Body of pancreas (tissue), 4 donors: ENCODE measurements at regions not wholly inside any gene's neighbourhood (a gene's known extent, or its start where the extent isn't known, plus 50 kb on each side); places are given as distances from the start of the nearest gene placed in this dataset.
A peak's percentile ranks its signal among the peaks of the same experiment; 100 is the strongest.

Experiments used
- ATAC-seq: fragments of 150-250 bp; one replicate; pipeline ENCODE4 v1.9.1; 2016
- DNase-seq, 4 donors: peaks; one replicate each; pipeline ENCODE4 v3.0.0-alpha.2; 2019
- H3K27ac ChIP-seq, 4 donors: fragments of 200-600 bp; sonication (generic); 1 replicate in 3 of 4; 2 replicates in 1 of 4; pipeline versions ENCODE4 v1.5.1 to v1.6.1; 2016 to 2019; ENCODE audit warnings: mild to moderate bottlenecking in 1 of 4, mixed read lengths in 1 of 4, moderate library complexity in 1 of 4
- H3K27me3 ChIP-seq, 2 donors: fragments of 200-600 bp; sonication (generic); one replicate each; pipeline ENCODE4 v1.6.0; 2016; ENCODE audit warnings: mild to moderate bottlenecking in 1 of 2
- H3K36me3 ChIP-seq, 2 donors: fragments of 200-600 bp; sonication (generic); replicated peaks in 1 of 2; 2 replicates each; pipeline ENCODE4 v1.5.1; 2016; ENCODE audit warnings: low read depth in 2 of 2; ENCODE audit not compliant: insufficient read depth in 1 of 2
- H3K4me1 ChIP-seq: fragments of 200-600 bp; sonication (generic); one replicate; pipeline ENCODE4 v1.6.0; 2016
- H3K4me3 ChIP-seq, 2 donors: fragments of 200-600 bp; sonication (generic); 1 replicate in 1 of 2; 2 replicates in 1 of 2; pipeline ENCODE4 v1.5.1; 2016 to 2019
- H3K9me3 ChIP-seq, 3 donors: fragments of 200-600 bp; sonication (generic); 1 replicate in 2 of 3; 2 replicates in 1 of 3; pipeline ENCODE4 v1.5.1; 2016
- POLR2A ChIP-seq, 3 donors: fragments of 450-650 bp; IDR thresholded peaks; one replicate each; pipeline ENCODE4 v1.6.1; 2016; ENCODE audit warnings: antibody characterized with exemption in 3 of 3, mild to moderate bottlenecking in 2 of 3
- WGBS, 2 donors: methylation state at CpG; one replicate each; pipeline ENCODE4 v1.1.5; 2017; 5-methylcytosine and 5-hydroxymethylcytosine counted together
- intact Hi-C: fragments of 100-400 bp; cut with DNase I; formaldehyde crosslinking; loops from one replicate; pipeline ENCODE4 v1.15.1; 2023
- TF ChIP-seq, protein P1 (sequence below), 7 experiments: fragments of 450-650 bp in 4 of 7; fragments of 200-600 bp in 3 of 7; sonication (generic) in 3 of 7; IDR thresholded peaks; one replicate each; pipeline ENCODE4 v1.5.1; 2016 to 2019; ENCODE audit warnings: antibody characterized with exemption in 7 of 7

DNA sequence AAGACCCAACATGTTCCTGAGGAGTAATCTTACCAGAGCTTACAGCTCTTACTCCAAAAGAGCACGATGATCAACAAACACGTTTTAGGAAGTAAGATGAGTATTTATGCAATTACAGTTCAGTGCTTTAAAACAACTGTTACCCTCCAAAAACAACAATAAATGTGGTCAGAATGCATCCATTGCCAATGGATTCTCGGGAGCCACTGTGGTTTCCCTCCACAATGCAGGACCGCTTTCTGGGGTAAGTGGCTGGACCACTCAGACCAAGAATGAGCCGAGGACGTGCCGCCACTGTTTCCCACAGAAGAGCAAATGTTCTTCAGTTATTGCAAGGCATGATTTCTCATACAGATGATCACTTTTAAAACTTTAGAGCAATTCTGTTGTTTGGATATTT is 232.3 kb upstream of the MKLN1 start:
- no peaks in the 10 kb centered on the region for H3K36me3 ChIP-seq
- TF ChIP-seq, protein P1, sequence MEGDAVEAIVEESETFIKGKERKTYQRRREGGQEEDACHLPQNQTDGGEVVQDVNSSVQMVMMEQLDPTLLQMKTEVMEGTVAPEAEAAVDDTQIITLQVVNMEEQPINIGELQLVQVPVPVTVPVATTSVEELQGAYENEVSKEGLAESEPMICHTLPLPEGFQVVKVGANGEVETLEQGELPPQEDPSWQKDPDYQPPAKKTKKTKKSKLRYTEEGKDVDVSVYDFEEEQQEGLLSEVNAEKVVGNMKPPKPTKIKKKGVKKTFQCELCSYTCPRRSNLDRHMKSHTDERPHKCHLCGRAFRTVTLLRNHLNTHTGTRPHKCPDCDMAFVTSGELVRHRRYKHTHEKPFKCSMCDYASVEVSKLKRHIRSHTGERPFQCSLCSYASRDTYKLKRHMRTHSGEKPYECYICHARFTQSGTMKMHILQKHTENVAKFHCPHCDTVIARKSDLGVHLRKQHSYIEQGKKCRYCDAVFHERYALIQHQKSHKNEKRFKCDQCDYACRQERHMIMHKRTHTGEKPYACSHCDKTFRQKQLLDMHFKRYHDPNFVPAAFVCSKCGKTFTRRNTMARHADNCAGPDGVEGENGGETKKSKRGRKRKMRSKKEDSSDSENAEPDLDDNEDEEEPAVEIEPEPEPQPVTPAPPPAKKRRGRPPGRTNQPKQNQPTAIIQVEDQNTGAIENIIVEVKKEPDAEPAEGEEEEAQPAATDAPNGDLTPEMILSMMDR (IDR thresholded peaks at IDR 0.05): no peak
- no peak for TF ChIP-seq POLR2A (IDR thresholded peaks at IDR 0.05)
- intact Hi-C loops: no loop called here
- H3K27me3 ChIP-seq: no peaks in the 10 kb centered on the region
- H3K4me3 ChIP-seq: no peak overlapping the region
- WGBS, 2 donors: 88 to 92% methylated on average over 7 of the region's 7 CpGs
- H3K27ac ChIP-seq: no peak overlapping the region
- peaks cover 75% of the 10 kb centered on the region for H3K4me1 ChIP-seq
- ATAC-seq (no peak), DNase-seq (no peak)
- H3K9me3 ChIP-seq: no peaks in the 10 kb centered on the region

DNA sequence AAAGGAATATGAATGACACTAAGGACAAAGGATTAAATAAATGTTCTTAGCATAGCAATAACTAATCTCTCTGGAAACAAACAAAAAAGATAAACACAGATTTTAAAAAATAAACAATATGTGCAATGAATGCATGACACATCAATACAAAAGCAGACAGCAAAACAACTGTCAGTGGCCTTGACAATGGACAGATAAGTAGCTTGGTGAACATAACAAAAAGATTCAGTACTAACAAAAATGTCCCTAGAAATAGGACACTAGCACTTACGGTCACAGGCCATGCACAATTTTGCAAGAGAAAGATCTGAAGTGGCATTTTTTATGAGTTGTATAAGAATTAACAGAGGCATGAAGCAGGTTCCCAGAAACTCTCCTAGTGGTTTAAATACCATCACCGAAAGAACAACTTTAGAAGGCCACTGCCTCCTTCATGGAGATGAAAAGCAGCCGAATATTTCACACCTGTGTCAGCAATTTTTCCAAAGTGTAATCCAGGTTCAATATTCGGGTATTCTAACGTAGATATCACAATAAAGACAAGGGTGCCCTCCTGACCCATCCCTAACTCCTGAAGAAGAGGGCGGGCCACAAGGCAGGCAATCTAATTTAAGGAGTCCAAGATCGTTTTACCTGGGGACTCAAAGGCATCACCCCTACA is 231.3 kb upstream of the MKLN1 start:
- Histone ChIP-seq H3K4me3 (no peak overlapping the region), H3K4me1 (peaks cover 65% of the 10 kb centered on the region), H3K9me3 (no peaks in the 10 kb centered on the region), H3K27me3 (no peaks in the 10 kb centered on the region), H3K36me3 (no peaks in the 10 kb centered on the region), H3K27ac (no peak overlapping the region)
- DNase-seq: no peak
- intact Hi-C loops: no loop called here
- WGBS, 2 donors: 60 to 61% methylated on average over 7 of the region's 7 CpGs
- ATAC-seq: no peak
- TF ChIP-seq, protein P1 (IDR thresholded peaks at IDR 0.05): no peak
- no peak for TF ChIP-seq POLR2A (IDR thresholded peaks at IDR 0.05)

DNA sequence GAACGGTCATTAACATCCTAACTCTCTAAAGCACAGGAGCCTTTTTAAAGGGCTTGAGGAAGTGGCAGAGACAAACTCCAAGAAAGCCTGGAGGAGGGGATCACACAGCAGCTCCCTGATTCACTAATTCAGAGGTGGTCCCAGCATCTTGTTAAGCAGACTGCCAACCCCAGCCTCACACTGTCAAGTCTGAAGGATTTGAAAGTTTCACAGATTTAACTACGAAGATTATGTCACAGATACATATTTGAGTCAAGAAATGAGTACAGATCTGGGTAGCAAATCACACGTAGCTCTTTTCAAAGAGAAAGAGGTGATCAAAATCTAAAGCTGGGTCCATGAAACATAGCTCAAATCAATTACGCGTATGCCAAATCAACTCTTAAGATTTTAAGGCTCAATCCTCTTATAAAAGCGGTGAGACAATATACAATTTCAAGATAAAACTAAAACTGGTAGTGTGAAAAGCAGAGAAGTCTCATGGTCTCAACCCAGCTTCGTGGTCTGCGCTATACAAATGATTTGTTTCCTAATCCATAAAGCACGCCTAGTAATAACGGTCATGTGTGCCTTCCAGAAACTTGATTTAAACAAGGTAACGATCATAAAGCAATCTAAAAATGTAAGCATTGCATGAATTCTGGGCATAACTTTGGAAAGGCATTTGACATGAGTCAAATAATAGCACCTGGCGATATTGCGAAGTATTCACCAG is 229.9 kb upstream of the MKLN1 start:
- intact Hi-C loops: no loop called here
- no peaks in the 10 kb centered on the region for H3K9me3 ChIP-seq
- no peak overlapping the region for H3K4me3 ChIP-seq
- 73 to 79% methylated on average over 13 of the region's 13 CpGs for WGBS, 2 donors
- no peaks in the 10 kb centered on the region for H3K36me3 ChIP-seq
- ATAC-seq: no peak
- no peak for TF ChIP-seq POLR2A (IDR thresholded peaks at IDR 0.05)
- TF ChIP-seq, protein P1 (IDR thresholded peaks at IDR 0.05): no peak
- H3K27me3 ChIP-seq: no peaks in the 10 kb centered on the region
- no peak overlapping the region for H3K27ac ChIP-seq
- DNase-seq: no peak
- peaks cover 54% of the 10 kb centered on the region for H3K4me1 ChIP-seq

DNA sequence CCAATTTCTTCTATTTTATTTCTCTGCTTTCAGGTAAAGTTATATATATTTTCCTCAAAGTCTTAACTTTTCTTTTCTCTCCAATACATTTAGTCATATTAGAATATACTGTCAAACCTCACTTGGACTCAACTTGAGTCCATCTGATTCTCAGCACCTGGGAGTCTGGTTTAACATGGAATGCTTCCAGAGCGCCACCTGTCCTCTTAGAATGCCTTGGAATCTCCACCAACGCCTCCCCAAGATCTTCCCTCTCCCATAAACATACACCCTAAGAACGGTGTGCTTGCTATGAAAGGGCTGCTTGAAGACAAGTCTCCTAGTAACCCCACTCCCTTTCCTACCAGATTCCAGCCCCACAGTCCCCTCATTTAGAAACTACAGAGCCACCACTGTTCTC is 229.1 kb upstream of the MKLN1 start:
- ATAC-seq: peak; percentile 27
- no peak for TF ChIP-seq POLR2A (IDR thresholded peaks at IDR 0.05)
- TF ChIP-seq, protein P1 (IDR thresholded peaks at IDR 0.05): no peak
- H3K4me1 ChIP-seq: peaks cover 54% of the 10 kb centered on the region

More for the DNA sequence above, 229.1 kb upstream of the MKLN1 start:
- H3K36me3 ChIP-seq: no peaks in the 10 kb centered on the region
- 42 to 51% methylated on average over 3 of the region's 3 CpGs for WGBS, 2 donors
- H3K27me3 ChIP-seq: no peaks in the 10 kb centered on the region
- intact Hi-C loops: no loop called here
- no peak overlapping the region for H3K4me3 ChIP-seq
- H3K27ac ChIP-seq: peak overlapping the region in 1 of 4 donors; percentile 15
- peak in 1 of 4 donors; percentile 53 for DNase-seq
- H3K9me3 ChIP-seq: no peaks in the 10 kb centered on the region
